ENCODE measurements at regions not wholly inside any gene's neighbourhood (a gene's known extent, or its start where the extent isn't known, plus 50 kb on each side); places are given as distances from the start of the nearest gene placed in this dataset.
"Not testable (repeated sequence)": the region's sequence is repeated elsewhere in the genome, so short reads cannot be mapped to it uniquely, and the experiment has no call there.

DNA sequence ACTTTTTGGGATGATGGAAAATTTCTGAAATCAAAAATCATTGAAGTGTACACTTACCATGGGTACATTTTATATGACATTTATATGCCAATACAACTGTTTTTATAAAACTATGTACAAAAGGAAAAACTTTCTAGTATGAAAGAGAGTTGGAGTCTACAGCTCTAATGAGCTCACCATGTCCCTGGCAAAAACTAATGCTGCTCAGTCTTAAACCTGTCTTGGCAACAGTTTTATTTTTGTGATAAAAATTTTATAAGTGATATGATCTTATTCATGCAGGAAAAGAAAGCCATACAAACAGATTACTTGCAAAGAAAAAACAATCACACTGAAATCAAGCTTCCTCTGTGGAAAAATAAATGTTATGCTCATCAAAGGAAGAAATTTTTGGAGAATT, 78.9 kb upstream of the RASEF start:
- Histone ChIP-seq H3K27ac (ENCODE audit: low read depth, low read length) (no peak overlapping the region), H3K4me1 (ENCODE audit: control insufficient read depth, insufficient read depth, low read length) (no peaks in the 10 kb centered on the region), H3K27me3 (ENCODE audit: control insufficient read depth, insufficient read depth, low read length) (no peaks in the 10 kb centered on the region), H3K9me3 (ENCODE audit: control insufficient read depth, insufficient read depth, low read length) (no peaks in the 10 kb centered on the region), H3K4me3 (ENCODE audit: low read depth, low read length) (no peak overlapping the region), H3K36me3 (ENCODE audit: control insufficient read depth, insufficient read depth, low read length) (no peaks in the 10 kb centered on the region)
- no peak for DNase-seq (ENCODE audit: low read depth in 4 of 6, low spot score in 6 of 6)

- H3K9me3 ChIP-seq (ENCODE audit: control insufficient read depth, insufficient read depth, low read length): no peaks in the 10 kb centered on the region
- H3K36me3 ChIP-seq (ENCODE audit: control insufficient read depth, insufficient read depth, low read length): no peaks in the 10 kb centered on the region
- H3K4me1 ChIP-seq (ENCODE audit: control insufficient read depth, insufficient read depth, low read length): no peaks in the 10 kb centered on the region
- DNase-seq (ENCODE audit: low read depth in 4 of 6, low spot score in 6 of 6): no peak
- H3K27me3 ChIP-seq (ENCODE audit: control insufficient read depth, insufficient read depth, low read length): no peaks in the 10 kb centered on the region
- WGBS (ENCODE audit: insufficient coverage): no CpG with 5 or more reads among the region's 1 CpG
- no peak overlapping the region for H3K27ac ChIP-seq (ENCODE audit: low read depth, low read length)
- H3K4me3 ChIP-seq (ENCODE audit: low read depth, low read length): no peak overlapping the region
Observed at GRCh38 chr9:83140061-83140460, 77.1 kb upstream of the RASEF start.

DNA sequence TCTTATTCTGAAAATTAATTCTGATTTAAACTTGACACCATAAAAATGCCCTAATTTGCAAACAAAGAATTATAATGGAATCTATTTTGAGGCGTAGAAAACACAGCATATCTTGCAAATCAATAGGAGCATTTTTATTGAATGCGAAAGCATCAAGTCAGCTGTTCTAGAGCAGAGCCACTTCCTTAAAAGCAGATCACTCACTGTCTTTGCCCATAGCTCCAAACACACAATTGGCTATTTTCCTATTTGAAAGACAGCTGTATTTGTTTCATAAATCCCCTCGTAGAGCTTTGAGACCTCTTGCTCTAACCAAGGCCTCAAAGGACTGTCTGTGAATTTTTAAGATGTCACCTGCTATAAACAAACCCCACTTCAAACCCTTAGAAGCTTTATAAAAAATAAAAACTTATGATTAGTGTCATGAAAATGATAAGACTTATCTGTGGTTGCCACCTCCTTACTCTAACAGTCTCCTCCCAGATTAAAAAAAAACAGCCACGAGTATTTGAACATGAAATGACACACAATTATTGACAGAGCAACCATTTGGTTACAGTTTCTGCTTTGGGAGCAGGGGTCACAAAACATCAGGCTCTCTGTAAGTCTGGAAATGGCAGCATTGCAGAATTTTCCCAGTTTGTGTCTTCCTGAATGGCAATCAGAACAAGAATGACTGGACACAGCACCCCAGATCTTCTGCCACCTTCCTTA, 75.6 kb upstream of the RASEF start:
- no peak for DNase-seq (ENCODE audit: low read depth in 4 of 6, low spot score in 6 of 6)
- Histone ChIP-seq H3K27me3 (ENCODE audit: control insufficient read depth, insufficient read depth, low read length) (no peaks in the 10 kb centered on the region), H3K27ac (ENCODE audit: low read depth, low read length) (no peak overlapping the region), H3K36me3 (ENCODE audit: control insufficient read depth, insufficient read depth, low read length) (no peaks in the 10 kb centered on the region), H3K4me1 (ENCODE audit: control insufficient read depth, insufficient read depth, low read length) (no peaks in the 10 kb centered on the region), H3K9me3 (ENCODE audit: control insufficient read depth, insufficient read depth, low read length) (no peaks in the 10 kb centered on the region), H3K4me3 (ENCODE audit: low read depth, low read length) (no peak overlapping the region)
- WGBS (ENCODE audit: insufficient coverage): 70% methylated on average over 2 of the region's 4 CpGs

GRCh38 chr9:83133316-83133715, 70.4 kb upstream of the RASEF start:
- no peaks in the 10 kb centered on the region for H3K4me1 ChIP-seq (ENCODE audit: control insufficient read depth, insufficient read depth, low read length)
- no peaks in the 10 kb centered on the region for H3K36me3 ChIP-seq (ENCODE audit: control insufficient read depth, insufficient read depth, low read length)
- H3K9me3 ChIP-seq (ENCODE audit: control insufficient read depth, insufficient read depth, low read length): no peaks in the 10 kb centered on the region
- H3K27ac ChIP-seq (ENCODE audit: low read depth, low read length): no peak overlapping the region
- no peak overlapping the region for H3K4me3 ChIP-seq (ENCODE audit: low read depth, low read length)
- no peaks in the 10 kb centered on the region for H3K27me3 ChIP-seq (ENCODE audit: control insufficient read depth, insufficient read depth, low read length)
- no CpG with 5 or more reads among the region's 2 CpGs for WGBS (ENCODE audit: insufficient coverage)
- no peak for DNase-seq (ENCODE audit: low read depth in 4 of 6, low spot score in 6 of 6)

DNA sequence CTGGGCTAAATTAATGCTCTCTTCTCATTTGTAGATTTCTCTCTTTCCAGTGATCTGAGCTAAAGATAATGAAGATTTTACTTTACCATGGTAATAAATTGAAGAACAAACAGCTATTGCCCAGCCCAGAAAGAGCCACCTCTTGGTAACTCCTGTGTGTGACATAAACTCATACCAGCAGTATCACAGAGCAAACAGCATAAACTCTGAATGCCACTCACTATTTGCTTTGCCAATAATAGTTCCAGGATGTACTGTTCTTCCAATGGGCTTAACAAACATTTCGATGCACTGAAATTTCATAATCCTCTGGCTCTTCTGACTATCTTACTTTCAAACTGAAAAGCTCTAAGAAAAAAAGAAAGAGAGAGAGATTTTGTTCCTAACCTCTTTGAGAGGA, 69.8 kb upstream of the RASEF start:
- Histone ChIP-seq H3K4me3 (ENCODE audit: low read depth, low read length) (no peak overlapping the region), H3K9me3 (ENCODE audit: control insufficient read depth, insufficient read depth, low read length) (no peaks in the 10 kb centered on the region), H3K36me3 (ENCODE audit: control insufficient read depth, insufficient read depth, low read length) (no peaks in the 10 kb centered on the region), H3K27ac (ENCODE audit: low read depth, low read length) (no peak overlapping the region), H3K4me1 (ENCODE audit: control insufficient read depth, insufficient read depth, low read length) (no peaks in the 10 kb centered on the region), H3K27me3 (ENCODE audit: control insufficient read depth, insufficient read depth, low read length) (no peaks in the 10 kb centered on the region)
- DNase-seq (ENCODE audit: low read depth in 4 of 6, low spot score in 6 of 6): no peak
- no CpG with 5 or more reads among the region's 1 CpG for WGBS (ENCODE audit: insufficient coverage)

- Histone ChIP-seq H3K4me1 (ENCODE audit: control insufficient read depth, insufficient read depth, low read length) (no peaks in the 10 kb centered on the region), H3K36me3 (ENCODE audit: control insufficient read depth, insufficient read depth, low read length) (no peaks in the 10 kb centered on the region), H3K9me3 (ENCODE audit: control insufficient read depth, insufficient read depth, low read length) (no peaks in the 10 kb centered on the region), H3K27ac (ENCODE audit: low read depth, low read length) (no peak overlapping the region), H3K4me3 (ENCODE audit: low read depth, low read length) (no peak overlapping the region), H3K27me3 (ENCODE audit: control insufficient read depth, insufficient read depth, low read length) (no peaks in the 10 kb centered on the region)
- WGBS (ENCODE audit: insufficient coverage): no CpG with 5 or more reads among the region's 2 CpGs
- no peak for DNase-seq (ENCODE audit: low read depth in 4 of 6, low spot score in 6 of 6)
Observed at GRCh38 chr9:83130541-83130940, 67.6 kb upstream of the RASEF start.

DNA sequence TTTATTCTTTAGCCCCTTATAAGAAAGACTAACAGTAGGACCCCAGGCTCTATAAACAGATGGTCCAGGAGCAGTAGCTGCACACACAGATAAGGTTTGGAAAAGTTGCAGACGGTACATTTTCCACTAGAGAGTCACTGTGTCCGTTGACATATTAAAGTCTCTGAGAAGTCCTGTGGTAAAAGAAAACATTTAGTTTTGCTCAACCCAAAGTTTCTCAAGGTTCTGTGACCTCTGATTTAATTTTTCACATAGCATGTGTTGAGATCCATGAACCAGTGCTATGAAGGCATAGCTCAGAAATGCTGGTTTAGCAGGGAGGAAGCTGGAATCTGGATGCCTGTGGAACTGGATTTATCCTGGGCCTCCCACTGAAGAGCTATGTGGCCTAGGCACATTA, 62.7 kb upstream of the RASEF start:
- Histone ChIP-seq H3K27me3 (ENCODE audit: control insufficient read depth, insufficient read depth, low read length) (no peaks in the 10 kb centered on the region), H3K27ac (ENCODE audit: low read depth, low read length) (no peak overlapping the region), H3K4me3 (ENCODE audit: low read depth, low read length) (no peak overlapping the region), H3K4me1 (ENCODE audit: control insufficient read depth, insufficient read depth, low read length) (no peaks in the 10 kb centered on the region), H3K36me3 (ENCODE audit: control insufficient read depth, insufficient read depth, low read length) (no peaks in the 10 kb centered on the region), H3K9me3 (ENCODE audit: control insufficient read depth, insufficient read depth, low read length) (no peaks in the 10 kb centered on the region)
- WGBS (ENCODE audit: insufficient coverage): no CpG with 5 or more reads among the region's 2 CpGs
- no peak for DNase-seq (ENCODE audit: low read depth in 4 of 6, low spot score in 6 of 6)

- no peak for DNase-seq (ENCODE audit: low read depth in 4 of 6, low spot score in 6 of 6)
- WGBS (ENCODE audit: insufficient coverage): no CpG with 5 or more reads among the region's 2 CpGs
- Histone ChIP-seq H3K9me3 (ENCODE audit: control insufficient read depth, insufficient read depth, low read length) (no peaks in the 10 kb centered on the region), H3K36me3 (ENCODE audit: control insufficient read depth, insufficient read depth, low read length) (no peaks in the 10 kb centered on the region), H3K27me3 (ENCODE audit: control insufficient read depth, insufficient read depth, low read length) (no peaks in the 10 kb centered on the region), H3K27ac (ENCODE audit: low read depth, low read length) (no peak overlapping the region), H3K4me1 (ENCODE audit: control insufficient read depth, insufficient read depth, low read length) (no peaks in the 10 kb centered on the region), H3K4me3 (ENCODE audit: low read depth, low read length) (no peak overlapping the region)
Observed at GRCh38 chr9:83119873-83120272, 56.9 kb upstream of the RASEF start.

DNA sequence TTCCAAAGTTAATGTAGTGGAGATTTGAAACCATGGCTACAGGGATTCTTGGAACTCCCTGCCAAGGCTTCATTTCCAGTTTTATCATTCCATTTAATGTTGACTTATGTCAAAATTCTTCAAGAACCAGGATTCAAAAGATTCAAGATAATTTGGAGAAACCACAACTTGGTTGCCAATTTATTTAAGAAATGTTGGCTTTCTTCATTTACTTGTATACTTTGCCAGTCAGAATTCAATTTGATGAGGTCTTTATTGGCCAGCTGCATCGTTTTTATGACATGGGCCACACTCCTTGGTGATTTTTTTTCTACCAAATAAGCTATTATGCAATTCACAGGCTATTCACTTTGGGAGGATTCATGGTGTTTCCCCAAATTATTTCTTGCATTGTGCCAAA, 53.1 kb upstream of the RASEF start:
- H3K4me3 ChIP-seq (ENCODE audit: low read depth, low read length): no peak overlapping the region
- H3K4me1 ChIP-seq (ENCODE audit: control insufficient read depth, insufficient read depth, low read length): no peaks in the 10 kb centered on the region
- no peaks in the 10 kb centered on the region for H3K36me3 ChIP-seq (ENCODE audit: control insufficient read depth, insufficient read depth, low read length)
- WGBS (ENCODE audit: insufficient coverage): no CpG with 5 or more reads among the region's 1 CpG
- peaks cover 3% of the 10 kb centered on the region for H3K9me3 ChIP-seq (ENCODE audit: control insufficient read depth, insufficient read depth, low read length)
- H3K27ac ChIP-seq (ENCODE audit: low read depth, low read length): no peak overlapping the region
- no peak for DNase-seq (ENCODE audit: low read depth in 4 of 6, low spot score in 6 of 6)
- H3K27me3 ChIP-seq (ENCODE audit: control insufficient read depth, insufficient read depth, low read length): no peaks in the 10 kb centered on the region

- DNase-seq (ENCODE audit: low read depth in 4 of 6, low spot score in 6 of 6); H3K27ac ChIP-seq (ENCODE audit: low read depth, low read length); H3K27me3 ChIP-seq (ENCODE audit: control insufficient read depth, insufficient read depth, low read length); H3K9me3 ChIP-seq (ENCODE audit: control insufficient read depth, insufficient read depth, low read length); H3K4me3 ChIP-seq (ENCODE audit: low read depth, low read length); H3K36me3 ChIP-seq (ENCODE audit: control insufficient read depth, insufficient read depth, low read length); H3K4me1 ChIP-seq (ENCODE audit: control insufficient read depth, insufficient read depth, low read length): not testable (repeated sequence)
- 96% methylated on average over 5 of the region's 6 CpGs for WGBS (ENCODE audit: insufficient coverage)
Observed at GRCh38 chr9:83113445-83113844, 50.5 kb upstream of the RASEF start.

Measured in spinal cord (tissue), 9 donors.